ENCODE measurements at regions not wholly inside any gene's neighbourhood (a gene's known extent, or its start where the extent isn't known, plus 50 kb on each side); places are given as distances from the start of the nearest gene placed in this dataset.
"Not testable (repeated sequence)": the region's sequence is repeated elsewhere in the genome, so short reads cannot be mapped to it uniquely, and the experiment has no call there.

GRCh38 chr13:54263868-54264267, 1235.3 kb downstream of the OLFM4 start:
- no peak for DNase-seq (ENCODE audit: low read depth)

- not testable (repeated sequence) for DNase-seq (ENCODE audit: low read depth)
These were observed 1238.6 kb downstream of the OLFM4 start for GRCh38 chr13:54267253-54267668.

DNA sequence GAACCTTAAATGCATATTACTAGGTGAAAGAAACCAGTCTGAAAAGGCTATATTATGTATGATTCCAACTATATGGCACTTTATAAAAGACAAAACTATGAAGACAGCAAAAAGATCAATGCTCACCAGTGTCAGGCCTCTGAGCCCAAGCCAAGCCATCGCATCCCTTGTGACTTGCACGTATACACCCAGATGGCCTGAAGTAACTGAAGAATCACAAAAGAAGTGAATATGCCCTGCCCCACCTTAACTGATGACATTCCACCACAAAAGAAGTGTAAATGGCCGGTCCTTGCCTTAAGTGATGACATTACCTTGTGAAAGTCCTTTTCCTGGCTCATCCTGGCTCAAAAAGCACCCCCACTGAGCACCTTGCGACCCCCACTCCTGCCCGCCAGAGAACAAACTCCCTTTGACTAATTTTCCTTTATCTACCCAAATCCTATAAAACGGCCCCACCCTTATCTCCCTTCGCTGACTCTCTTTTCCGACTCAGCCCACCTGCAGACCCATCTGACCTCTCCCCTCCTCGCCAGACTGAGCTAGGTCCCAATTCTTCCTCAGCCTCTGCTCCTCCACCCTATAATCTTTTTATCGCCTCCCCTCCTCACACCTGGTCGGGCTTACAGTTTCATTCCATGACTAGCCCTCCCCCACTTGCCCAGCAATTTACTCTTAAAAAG, 1239.5 kb downstream of the OLFM4 start:
- DNase-seq (ENCODE audit: low read depth), result not testable (repeated sequence)

GRCh38 chr13:54287062-54287764, 1258.6 kb downstream of the OLFM4 start:
- no peak for DNase-seq (ENCODE audit: low read depth)

DNA sequence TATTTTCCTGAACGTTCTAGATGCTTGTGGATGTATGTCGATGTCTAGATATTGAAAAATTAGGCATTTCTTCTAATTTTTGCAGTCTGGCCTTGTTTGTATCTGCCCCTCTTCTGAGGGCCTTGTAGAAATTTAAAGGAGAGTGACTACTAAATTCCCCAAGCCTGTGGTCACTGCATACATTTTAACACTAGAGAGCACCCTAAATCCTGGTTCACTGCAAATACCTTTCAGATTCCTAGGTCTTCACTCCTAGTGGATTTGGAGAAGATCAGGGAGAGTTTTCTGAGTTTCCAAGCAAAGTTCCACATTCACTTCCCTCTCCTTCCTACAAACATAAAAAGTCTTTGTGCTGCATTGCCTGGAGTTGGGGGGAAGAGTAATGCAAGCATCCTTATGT, 1272.5 kb downstream of the OLFM4 start:
- DNase-seq (ENCODE audit: low read depth), result no peak

- DNase-seq (ENCODE audit: low read depth), result no peak
These were observed 1276.8 kb downstream of the OLFM4 start for GRCh38 chr13:54305377-54305776.

- no peak for DNase-seq (ENCODE audit: low read depth)
These were observed 1284.3 kb downstream of the OLFM4 start for GRCh38 chr13:54312885-54313284.

DNA sequence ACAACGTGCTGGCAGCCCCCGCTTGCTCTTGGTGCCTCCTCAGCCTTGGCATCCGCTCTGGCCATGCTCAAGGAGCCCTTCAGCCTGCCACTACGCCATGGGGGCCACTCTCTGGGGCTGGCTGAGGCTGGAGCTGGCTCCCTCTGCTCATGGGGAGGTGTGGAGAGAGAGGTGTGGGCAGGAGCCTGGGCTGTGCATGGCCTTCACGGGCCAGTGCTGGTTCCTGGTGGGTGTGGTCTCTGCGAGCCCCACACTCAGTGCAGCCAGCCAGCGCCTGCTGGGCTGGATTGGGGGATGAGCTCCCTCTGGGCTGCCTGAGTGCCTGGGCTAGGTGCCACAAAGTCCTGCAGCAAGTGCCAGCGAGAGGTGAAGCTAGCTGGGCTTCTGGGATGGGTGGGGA, 1289.1 kb downstream of the OLFM4 start:
- DNase-seq (ENCODE audit: low read depth), result no peak

- DNase-seq (ENCODE audit: low read depth), result no peak
These were observed 1308.9 kb downstream of the OLFM4 start for GRCh38 chr13:54337540-54337939.

- DNase-seq (ENCODE audit: low read depth), result no peak
These were observed 1318.9 kb downstream of the OLFM4 start for GRCh38 chr13:54347531-54347930.

GRCh38 chr13:54356209-54356608, 1327.6 kb downstream of the OLFM4 start:
- DNase-seq (ENCODE audit: low read depth), result no peak

- no peak for DNase-seq (ENCODE audit: low read depth)
These were observed 1328.2 kb downstream of the OLFM4 start for GRCh38 chr13:54356849-54357248.

DNA sequence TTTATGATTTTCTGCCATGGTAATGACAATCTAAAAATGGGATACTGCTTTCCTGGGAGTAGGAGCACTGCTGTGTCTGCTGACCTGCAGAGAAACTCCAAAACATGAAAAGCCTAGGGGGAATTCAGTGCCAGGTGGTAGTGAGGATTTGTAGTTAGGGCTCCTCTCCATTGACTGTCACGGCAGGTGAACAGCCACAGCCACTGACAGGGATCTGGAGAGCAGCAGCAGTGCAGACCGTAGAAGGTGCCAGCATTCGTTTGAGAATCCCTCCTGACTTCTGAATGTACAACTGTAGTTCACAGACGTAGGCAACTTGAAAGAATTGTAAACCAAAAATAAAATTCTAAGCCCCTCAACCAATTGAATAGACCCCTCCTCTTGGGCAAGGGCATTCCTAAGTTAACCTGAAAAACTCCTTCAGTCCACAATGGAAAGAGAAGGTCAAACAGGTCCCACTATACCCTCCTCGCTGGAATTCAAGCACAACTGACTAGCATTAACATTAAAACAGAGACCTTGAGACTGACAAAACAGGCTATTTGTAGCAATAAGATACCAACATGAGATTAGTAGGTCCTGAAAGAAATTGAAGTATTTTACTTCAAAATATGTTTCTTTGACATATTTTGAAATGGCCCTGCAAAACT, 1328.8 kb downstream of the OLFM4 start:
- DNase-seq (ENCODE audit: low read depth), result no peak

DNA sequence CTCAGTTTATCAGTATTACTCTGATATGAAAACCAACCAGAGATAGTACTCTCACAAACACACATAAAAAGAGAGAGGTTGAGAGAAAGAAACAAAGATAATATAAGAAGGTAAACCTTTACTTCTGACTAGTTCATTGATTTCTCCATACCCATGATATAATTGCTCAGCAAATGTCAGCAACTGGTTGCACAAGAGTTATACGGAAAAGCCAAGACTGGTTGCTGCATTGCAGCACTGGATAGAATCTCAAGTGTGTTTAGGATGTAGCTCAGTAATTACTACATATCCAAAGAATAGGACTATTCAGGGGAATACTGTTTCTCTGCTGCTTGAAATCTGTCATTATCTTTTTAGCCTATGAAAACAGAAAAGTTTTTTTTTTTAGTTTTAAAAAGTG, 1332.8 kb downstream of the OLFM4 start:
- no peak for DNase-seq (ENCODE audit: low read depth)

DNA sequence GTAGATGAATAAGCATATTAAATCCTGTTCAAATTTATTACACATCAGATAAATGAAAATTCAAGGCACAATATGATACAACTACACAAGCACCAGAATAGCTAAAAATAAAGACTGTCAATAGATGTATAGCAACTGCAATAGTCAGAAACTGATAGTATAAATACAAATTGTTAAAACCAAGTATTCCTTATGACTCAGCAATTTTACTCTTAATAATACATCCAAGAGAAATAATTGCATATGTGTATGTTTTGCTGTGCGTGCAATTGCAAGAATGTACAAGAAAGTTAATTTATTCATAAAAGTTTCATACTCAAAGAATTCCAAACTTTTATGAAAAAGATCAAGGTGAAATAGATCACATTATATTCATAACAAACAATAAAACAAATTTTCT, 1338.1 kb downstream of the OLFM4 start:
- no peak for DNase-seq (ENCODE audit: low read depth)

GRCh38 chr13:54367639-54368271, 1339.1 kb downstream of the OLFM4 start:
- DNase-seq (ENCODE audit: low read depth), result no peak

- no peak for DNase-seq (ENCODE audit: low read depth)
These were observed 1339.8 kb downstream of the OLFM4 start for GRCh38 chr13:54368387-54368786.

DNA sequence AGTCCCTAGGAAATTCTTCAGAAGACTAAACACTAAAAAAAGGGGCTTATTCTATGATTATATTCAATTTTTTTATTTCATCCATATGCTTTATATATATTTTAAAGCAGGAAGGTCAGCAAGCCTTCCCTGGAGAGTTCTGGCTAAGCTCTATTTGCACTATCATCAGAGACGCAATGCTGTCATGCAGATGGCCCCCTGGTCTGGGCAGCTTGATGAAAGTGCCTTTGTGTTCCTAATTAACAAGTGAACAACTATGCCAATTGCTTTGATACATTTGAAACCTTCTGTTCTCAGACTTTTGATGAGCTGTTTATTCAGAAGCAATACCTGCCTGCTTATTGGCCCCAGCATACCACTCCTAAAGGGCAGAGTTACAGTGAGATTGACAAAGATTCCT, 1344.6 kb downstream of the OLFM4 start:
- DNase-seq (ENCODE audit: low read depth), result no peak

DNA sequence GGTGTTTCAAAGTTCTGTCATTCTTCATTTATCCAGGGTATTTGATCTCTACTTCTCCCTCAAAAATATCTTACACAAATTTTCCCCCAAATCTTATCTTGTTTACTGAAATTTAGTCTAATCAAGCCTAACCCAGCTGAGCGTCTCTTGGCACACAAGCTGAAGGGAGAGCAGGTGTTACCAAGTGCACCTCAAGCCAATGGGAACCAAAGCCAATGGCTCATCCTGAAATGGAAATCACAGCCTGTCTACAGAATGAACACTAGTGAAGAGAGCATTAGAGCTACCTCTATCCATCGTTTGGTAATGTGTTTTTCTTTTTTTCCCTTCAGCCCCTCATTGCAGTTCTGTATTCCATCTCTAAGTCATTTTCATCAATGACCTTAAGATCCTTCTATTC, 1350.8 kb downstream of the OLFM4 start:
- no peak for DNase-seq (ENCODE audit: low read depth)

DNA sequence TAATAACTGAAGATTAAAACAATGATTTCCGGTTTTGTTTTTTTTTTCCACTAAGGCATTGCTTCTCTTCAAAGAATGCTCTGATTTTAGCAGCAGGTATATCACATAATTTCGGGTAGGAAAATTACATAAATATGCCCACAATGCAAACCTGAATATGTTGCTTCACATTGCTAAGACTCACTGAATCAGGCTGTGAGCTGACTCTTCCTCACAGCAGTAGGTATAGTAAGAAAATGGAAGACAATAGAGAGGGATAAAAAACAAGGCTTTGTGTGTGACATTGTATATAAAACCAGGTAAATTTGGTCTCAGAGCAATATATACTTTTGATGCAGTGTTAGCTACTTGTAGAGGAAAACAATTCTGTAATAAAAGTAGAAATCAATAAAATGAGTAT, 1355.0 kb downstream of the OLFM4 start:
- DNase-seq (ENCODE audit: low read depth), result no peak

- DNase-seq (ENCODE audit: low read depth), result no peak
These were observed 1359.0 kb downstream of the OLFM4 start for GRCh38 chr13:54387625-54388024.

DNA sequence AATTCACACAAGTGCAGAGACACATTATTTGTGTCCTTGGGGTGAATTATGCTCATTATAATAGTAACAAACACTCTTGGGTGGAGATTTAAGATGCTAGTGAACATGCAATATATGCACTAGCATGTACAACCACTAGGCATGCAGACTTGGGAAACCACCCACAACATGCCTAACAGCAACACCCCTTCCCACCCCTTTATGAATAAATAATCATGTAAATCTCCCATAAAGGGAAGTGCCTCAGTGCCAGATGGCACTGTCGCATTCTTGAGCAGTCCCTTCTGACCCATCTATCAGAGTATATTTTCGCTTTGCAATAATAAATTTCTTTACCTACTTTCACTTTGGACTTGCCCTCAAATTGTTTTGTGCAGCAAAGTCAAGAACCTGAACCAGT, 1362.2 kb downstream of the OLFM4 start:
- DNase-seq (ENCODE audit: low read depth), result no peak
